Sigmoid colon (tissue), 4 donors: ENCODE measurements at regions not wholly inside any gene's neighbourhood (a gene's known extent, or its start where the extent isn't known, plus 50 kb on each side); places are given as distances from the start of the nearest gene placed in this dataset.

ENCODE experiments used
- CTCF ChIP-seq, 4 experiments: fragments of 450-650 bp in 3 of 4; fragments of 200-600 bp in 1 of 4; IDR thresholded peaks; one replicate each; pipeline ENCODE4 v1.5.1; 2016 to 2019; ENCODE audit warnings: antibody characterized with exemption in 4 of 4, mild to moderate bottlenecking in 3 of 4, moderate library complexity in 2 of 4
- EP300 ChIP-seq, 4 donors: sonication (generic); formaldehyde crosslinking; IDR thresholded peaks; one replicate each; pipeline ENCODE4 v1.6.1; 2017; ENCODE audit warnings: antibody characterized with exemption in 4 of 4
- POLR2A ChIP-seq, 2 donors: fragments of 450-650 bp; IDR thresholded peaks; one replicate each; pipeline ENCODE4 v1.6.1; 2016; ENCODE audit warnings: antibody characterized with exemption in 2 of 2, mild to moderate bottlenecking in 2 of 2, moderate library complexity in 2 of 2
- POLR2AphosphoS5 ChIP-seq, 4 donors: sonication (generic); formaldehyde crosslinking; IDR thresholded peaks; one replicate each; pipeline ENCODE4 v1.6.1; 2017; ENCODE audit warnings: antibody characterized with exemption in 4 of 4

- TF ChIP-seq CTCF (IDR thresholded peaks at IDR 0.05) (no peak), POLR2AphosphoS5 (IDR thresholded peaks at IDR 0.05) (no peak), POLR2A (IDR thresholded peaks at IDR 0.05) (no peak), EP300 (IDR thresholded peaks at IDR 0.05) (no peak)
These were observed 83.9 kb upstream of the HSPA9 start for GRCh38 chr5:138659121-138659520.
